ENCODE measurements at regions not wholly inside any gene's neighbourhood (a gene's known extent, or its start where the extent isn't known, plus 50 kb on each side); places are given as distances from the start of the nearest gene placed in this dataset.

- no peak for DNase-seq (ENCODE audit: extremely low spot score)
Measured at GRCh38 chr1:5111581-5111980, 457.2 kb downstream of the AJAP1 start.

GRCh38 chr1:5110508-5110907 is 456.1 kb downstream of the AJAP1 start:
- TF ChIP-seq NFRKB (IDR thresholded peaks at IDR 0.05): no peak
- no peak for TF ChIP-seq FOXK2 (IDR thresholded peaks at IDR 0.05)
- ChIA-PET POLR2A (no interaction called here), CTCF (no interaction called here)
- DNase-seq (ENCODE audit: extremely low spot score): no peak

More at GRCh38 chr1:5111581-5111980, 457.2 kb downstream of the AJAP1 start:
- ChIA-PET CTCF (no interaction called here), POLR2A (no interaction called here)
- TF ChIP-seq FOXM1 (IDR thresholded peaks at IDR 0.05; ENCODE audit: borderline replicate concordance) (no peak), L3MBTL2 (conservative IDR thresholded peaks at IDR 0.05) (no peak), SP1 (IDR thresholded peaks at IDR 0.05) (no peak), HDGF (IDR thresholded peaks at IDR 0.05; ENCODE audit: borderline replicate concordance) (no peak)

DNA sequence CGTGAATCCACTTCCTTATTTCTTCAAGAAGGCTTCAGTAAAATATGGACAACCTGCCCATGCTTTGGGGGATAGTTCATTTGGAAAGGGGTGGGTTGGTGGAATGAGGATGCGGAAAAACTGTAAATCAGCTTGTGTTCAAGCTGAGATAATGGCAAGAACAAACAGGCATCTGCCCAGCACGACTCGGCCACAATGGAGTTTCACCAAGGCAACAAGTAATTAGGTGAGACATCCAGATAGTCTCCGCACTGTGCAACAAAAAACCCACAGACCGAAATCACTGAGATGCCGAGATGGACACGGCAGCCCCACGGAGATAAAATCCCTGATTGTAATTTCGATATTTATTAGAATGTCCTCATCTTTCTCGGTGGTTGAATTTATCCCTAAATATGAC is 455.2 kb downstream of the AJAP1 start:
- ChIA-PET CTCF (no interaction called here), POLR2A (no interaction called here)
- DNase-seq (ENCODE audit: extremely low spot score): no peak
- TF ChIP-seq FOXK2 (IDR thresholded peaks at IDR 0.05): no peak
- TF ChIP-seq LEF1 (IDR thresholded peaks at IDR 0.05; ENCODE audit: borderline replicate concordance): no peak
- no peak for TF ChIP-seq CTBP1 (IDR thresholded peaks at IDR 0.05; ENCODE audit: borderline replicate concordance)
- no peak for TF ChIP-seq SUZ12 (IDR thresholded peaks at IDR 0.05)
- TF ChIP-seq ELF4 (IDR thresholded peaks at IDR 0.05): no peak
- TF ChIP-seq L3MBTL2 (conservative IDR thresholded peaks at IDR 0.05): no peak
- no peak for TF ChIP-seq FOXA1 (IDR thresholded peaks at IDR 0.05)
- TF ChIP-seq ZNF384 (IDR thresholded peaks at IDR 0.05): no peak
- TF ChIP-seq PKNOX1 (IDR thresholded peaks at IDR 0.05): no peak
- TF ChIP-seq BHLHE40 (IDR thresholded peaks at IDR 0.05; ENCODE audit: borderline replicate concordance): no peak
- no peak for TF ChIP-seq TARDBP (IDR thresholded peaks at IDR 0.05)

DNA sequence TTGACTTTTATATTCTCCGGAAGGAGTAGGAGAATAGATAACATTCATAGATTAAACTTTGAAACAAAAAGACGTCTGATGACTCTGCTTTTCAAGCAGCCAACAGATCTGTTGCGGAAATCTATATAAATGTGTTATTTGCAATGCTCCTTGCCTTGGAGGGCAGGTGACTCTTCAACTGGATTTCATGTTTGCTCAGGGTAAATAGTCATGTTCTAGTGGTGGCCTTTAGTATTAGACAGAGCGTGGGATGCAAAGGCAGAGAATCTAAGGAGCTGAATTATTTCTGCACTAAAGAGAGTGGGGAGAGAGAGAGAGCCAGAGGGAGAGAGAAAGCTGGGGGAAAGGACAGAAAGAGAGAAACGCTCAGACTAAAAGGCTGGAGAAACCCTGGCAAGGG is 454.3 kb downstream of the AJAP1 start:
- DNase-seq (ENCODE audit: extremely low spot score): no peak
- POLR2A ChIA-PET: no interaction called here
- CTCF ChIA-PET: no interaction called here

GRCh38 chr1:5105744-5106143 is 451.3 kb downstream of the AJAP1 start:
- no peak for DNase-seq (ENCODE audit: extremely low spot score)
- CTCF ChIA-PET: no interaction called here
- POLR2A ChIA-PET: no interaction called here
- TF ChIP-seq L3MBTL2 (conservative IDR thresholded peaks at IDR 0.05) (no peak), TARDBP (IDR thresholded peaks at IDR 0.05) (no peak), CTBP1 (IDR thresholded peaks at IDR 0.05; ENCODE audit: borderline replicate concordance) (no peak), BHLHE40 (IDR thresholded peaks at IDR 0.05; ENCODE audit: borderline replicate concordance) (no peak), HDGF (IDR thresholded peaks at IDR 0.05; ENCODE audit: borderline replicate concordance) (no peak), FOXM1 (IDR thresholded peaks at IDR 0.05; ENCODE audit: borderline replicate concordance) (no peak), FOXK2 (IDR thresholded peaks at IDR 0.05) (no peak)

More for the DNA sequence above, 454.3 kb downstream of the AJAP1 start:
- TF ChIP-seq HDGF (IDR thresholded peaks at IDR 0.05; ENCODE audit: borderline replicate concordance) (no peak), LEF1 (IDR thresholded peaks at IDR 0.05; ENCODE audit: borderline replicate concordance) (no peak), FOXA1 (IDR thresholded peaks at IDR 0.05) (no peak), ARNT (IDR thresholded peaks at IDR 0.05) (no peak), FOXM1 (IDR thresholded peaks at IDR 0.05; ENCODE audit: borderline replicate concordance) (no peak), BHLHE40 (IDR thresholded peaks at IDR 0.05; ENCODE audit: borderline replicate concordance) (no peak), ELF4 (IDR thresholded peaks at IDR 0.05) (no peak), FOXK2 (IDR thresholded peaks at IDR 0.05) (no peak), CTBP1 (IDR thresholded peaks at IDR 0.05; ENCODE audit: borderline replicate concordance) (no peak), SP1 (IDR thresholded peaks at IDR 0.05) (no peak), L3MBTL2 (conservative IDR thresholded peaks at IDR 0.05) (no peak), NFRKB (IDR thresholded peaks at IDR 0.05) (no peak), PKNOX1 (IDR thresholded peaks at IDR 0.05) (no peak), ZNF384 (IDR thresholded peaks at IDR 0.05) (no peak), TARDBP (IDR thresholded peaks at IDR 0.05) (no peak), SUZ12 (IDR thresholded peaks at IDR 0.05) (no peak)

DNA sequence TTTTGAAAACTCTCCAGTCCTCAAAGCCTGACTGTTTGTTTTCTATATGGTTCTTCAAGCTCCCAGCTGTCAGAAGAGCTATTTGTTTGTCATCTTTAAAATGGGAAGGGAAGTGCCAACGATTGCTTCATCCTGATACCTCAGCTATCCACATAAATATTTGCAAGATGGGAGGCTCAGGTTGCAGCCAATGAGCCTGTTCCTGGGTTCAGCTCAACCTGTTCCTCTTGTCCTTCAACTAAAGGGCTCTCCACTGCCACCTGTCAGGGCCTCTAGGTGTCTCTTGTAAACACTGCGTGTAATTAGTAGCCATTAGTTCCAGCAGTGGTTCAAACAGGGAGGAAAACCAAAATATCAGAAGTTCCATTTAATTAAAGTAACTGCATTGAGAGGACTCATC is 445.1 kb downstream of the AJAP1 start:
- ChIA-PET POLR2A (no interaction called here), CTCF (no interaction called here)
- no peak for TF ChIP-seq L3MBTL2 (conservative IDR thresholded peaks at IDR 0.05)
- TF ChIP-seq CTBP1 (IDR thresholded peaks at IDR 0.05; ENCODE audit: borderline replicate concordance): no peak
- TF ChIP-seq BHLHE40 (IDR thresholded peaks at IDR 0.05; ENCODE audit: borderline replicate concordance): no peak
- TF ChIP-seq ZNF384 (IDR thresholded peaks at IDR 0.05): no peak
- no peak for TF ChIP-seq NFRKB (IDR thresholded peaks at IDR 0.05)
- TF ChIP-seq HDGF (IDR thresholded peaks at IDR 0.05; ENCODE audit: borderline replicate concordance): no peak
- no peak for TF ChIP-seq FOXK2 (IDR thresholded peaks at IDR 0.05)
- TF ChIP-seq TARDBP (IDR thresholded peaks at IDR 0.05): no peak
- no peak for TF ChIP-seq FOXM1 (IDR thresholded peaks at IDR 0.05; ENCODE audit: borderline replicate concordance)
- no peak for DNase-seq (ENCODE audit: extremely low spot score)

DNA sequence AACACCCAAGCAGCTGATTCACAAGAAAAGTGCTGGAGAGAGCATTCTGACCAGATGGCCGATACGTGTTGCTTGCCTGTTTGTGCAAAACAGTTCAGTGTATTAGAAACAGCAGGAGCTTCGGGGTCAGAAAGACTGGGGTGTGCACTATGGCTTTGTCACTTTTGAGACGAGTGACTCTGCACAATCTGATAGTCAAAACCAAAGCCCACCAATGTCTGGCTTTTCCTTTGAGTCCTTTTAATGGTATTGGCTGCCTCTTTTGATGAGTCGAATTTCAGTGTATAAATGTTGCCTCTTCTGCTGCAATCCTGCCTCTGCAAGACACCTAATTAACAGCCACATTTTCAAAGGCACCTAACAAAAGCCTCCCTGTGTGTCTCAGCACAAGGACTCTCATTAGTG is 444.6 kb downstream of the AJAP1 start:
- DNase-seq (ENCODE audit: extremely low spot score): no peak
- ChIA-PET POLR2A (no interaction called here), CTCF (no interaction called here)
- TF ChIP-seq TARDBP (IDR thresholded peaks at IDR 0.05) (no peak), LEF1 (IDR thresholded peaks at IDR 0.05; ENCODE audit: borderline replicate concordance) (no peak), ARNT (IDR thresholded peaks at IDR 0.05) (no peak), L3MBTL2 (conservative IDR thresholded peaks at IDR 0.05) (no peak), SP1 (IDR thresholded peaks at IDR 0.05) (no peak), FOXM1 (IDR thresholded peaks at IDR 0.05; ENCODE audit: borderline replicate concordance) (no peak), HDGF (IDR thresholded peaks at IDR 0.05; ENCODE audit: borderline replicate concordance) (no peak), FOXK2 (IDR thresholded peaks at IDR 0.05) (no peak), CTBP1 (IDR thresholded peaks at IDR 0.05; ENCODE audit: borderline replicate concordance) (no peak)

All from HEK293T (cell line).